Liver (tissue), 8 donors: ENCODE measurements at regions not wholly inside any gene's neighbourhood (a gene's known extent, or its start where the extent isn't known, plus 50 kb on each side); places are given as distances from the start of the nearest gene placed in this dataset.

Source experiments
- DNase-seq: peaks from one replicate; pipeline ENCODE4 v3.0.0-alpha.2; 2017; ENCODE audit warnings: low spot score
- H3K27ac ChIP-seq, 2 donors: one replicate each; pipeline ENCODE4 v1.7.0; 2013; ENCODE audit warnings: inconsistent platforms in 2 of 2, low read length in 2 of 2, control low read depth in 1 of 2, low read depth in 1 of 2, mild to moderate bottlenecking in 1 of 2
- H3K27me3 ChIP-seq, 4 donors: one replicate each; pipeline versions ENCODE4 v1.6.1 to v1.7.0; 2013; ENCODE audit warnings: low read length in 3 of 4, inconsistent platforms in 1 of 4, mild to moderate bottlenecking in 1 of 4, moderate library complexity in 1 of 4; ENCODE audit not compliant: control insufficient read depth in 4 of 4, insufficient read depth in 4 of 4
- H3K36me3 ChIP-seq, 4 donors: one replicate each; pipeline versions ENCODE4 v1.6.1 to v1.7.0; 2013; ENCODE audit warnings: low read length in 3 of 4, mild to moderate bottlenecking in 3 of 4, low read depth in 1 of 4, moderate library complexity in 1 of 4; ENCODE audit not compliant: control insufficient read depth in 4 of 4, insufficient read depth in 3 of 4
- H3K4me1 ChIP-seq, 4 donors: one replicate each; pipeline versions ENCODE4 v1.6.1 to v1.7.0; 2013; ENCODE audit warnings: low read length in 3 of 4, mild to moderate bottlenecking in 3 of 4, moderate library complexity in 1 of 4; ENCODE audit not compliant: control insufficient read depth in 4 of 4, insufficient read depth in 4 of 4
- H3K4me3 ChIP-seq, 3 donors: one replicate each; pipeline versions ENCODE4 v1.6.1 to v1.7.0; 2013; ENCODE audit warnings: low read length in 3 of 3, control low read depth in 1 of 3, low read depth in 1 of 3, mild to moderate bottlenecking in 1 of 3
- H3K9ac ChIP-seq, 2 donors: one replicate each; pipeline ENCODE4 v1.7.0; 2013; ENCODE audit warnings: low read length in 2 of 2, mild to moderate bottlenecking in 2 of 2, moderate library complexity in 2 of 2, control low read depth in 1 of 2, low read depth in 1 of 2
- H3K9me3 ChIP-seq, 4 donors: one replicate each; pipeline versions ENCODE4 v1.6.1 to v1.7.0; 2013; ENCODE audit warnings: low read length in 3 of 4; ENCODE audit not compliant: control insufficient read depth in 4 of 4
- CTCF ChIP-seq: fragments of 150-350 bp; IDR thresholded peaks from 2 replicates; pipeline ENCODE4 v1.5.1; 2017; ENCODE audit warnings: improper control_type of control experiment, low read depth, low read length; ENCODE audit not compliant: missing input control
- FOXA1 ChIP-seq: IDR thresholded peaks from 2 replicates; pipeline ENCODE4 v1.6.1; 2016; ENCODE audit warnings: antibody characterized with exemption
- GABPA ChIP-seq, 2 donors: IDR thresholded peaks in 1 of 2; conservative IDR thresholded peaks in 1 of 2; 2 replicates each; pipeline ENCODE4 v1.6.1; 2016; ENCODE audit warnings: antibody characterized with exemption in 2 of 2, mild to moderate bottlenecking in 1 of 2, moderate library complexity in 1 of 2
- JUND ChIP-seq, 2 donors: IDR thresholded peaks; 2 replicates each; pipeline ENCODE4 v1.6.1; 2016; ENCODE audit warnings: antibody characterized with exemption in 2 of 2
- NR2F2 ChIP-seq: IDR thresholded peaks from 2 replicates; pipeline ENCODE4 v1.6.1; 2016; ENCODE audit warnings: antibody characterized with exemption
- RAD21 ChIP-seq, 2 donors: IDR thresholded peaks; 2 replicates each; pipeline ENCODE4 v1.6.1; 2016; ENCODE audit warnings: antibody characterized with exemption in 2 of 2, mild to moderate bottlenecking in 2 of 2
- RXRA ChIP-seq, 2 donors: IDR thresholded peaks; 2 replicates each; pipeline ENCODE4 v1.6.1; 2017 to 2018; ENCODE audit warnings: antibody characterized with exemption in 2 of 2, mild to moderate bottlenecking in 1 of 2
- TAF1 ChIP-seq: conservative IDR thresholded peaks from 2 replicates; pipeline ENCODE4 v1.6.1; 2016; ENCODE audit warnings: antibody characterized with exemption, mild to moderate bottlenecking
- WGBS: extraction: QIAGEN DNeasy Blood & Tissue Kit; methylation state at CpG from one replicate; pipeline ENCODE4 v1.1.7; 2013; 5-methylcytosine and 5-hydroxymethylcytosine counted together
- TF ChIP-seq, protein P1 (sequence below): IDR thresholded peaks from 2 replicates; pipeline ENCODE4 v1.6.1; 2016; ENCODE audit warnings: antibody characterized with exemption
- TF ChIP-seq, protein P2 (sequence below): IDR thresholded peaks from 2 replicates; pipeline ENCODE4 v1.6.1; 2016; ENCODE audit warnings: antibody characterized with exemption
- donor health status: healthy.
- donor health status: healthy.
- donor health status: healthy.
- donor health status: healthy.
- donor health status: healthy.

- no peaks in the 10 kb centered on the region for H3K27me3 ChIP-seq
- H3K36me3 ChIP-seq, result no peaks in the 10 kb centered on the region
- no peak overlapping the region for H3K4me3 ChIP-seq
- H3K27ac ChIP-seq, result no peak overlapping the region
- H3K4me1 ChIP-seq, result peaks cover 7 to 27% (median 18%) of the 10 kb centered on the region in 4 donors
- DNase-seq, result no peak
- H3K9me3 ChIP-seq, result no peaks in the 10 kb centered on the region
- TF ChIP-seq, protein P1, sequence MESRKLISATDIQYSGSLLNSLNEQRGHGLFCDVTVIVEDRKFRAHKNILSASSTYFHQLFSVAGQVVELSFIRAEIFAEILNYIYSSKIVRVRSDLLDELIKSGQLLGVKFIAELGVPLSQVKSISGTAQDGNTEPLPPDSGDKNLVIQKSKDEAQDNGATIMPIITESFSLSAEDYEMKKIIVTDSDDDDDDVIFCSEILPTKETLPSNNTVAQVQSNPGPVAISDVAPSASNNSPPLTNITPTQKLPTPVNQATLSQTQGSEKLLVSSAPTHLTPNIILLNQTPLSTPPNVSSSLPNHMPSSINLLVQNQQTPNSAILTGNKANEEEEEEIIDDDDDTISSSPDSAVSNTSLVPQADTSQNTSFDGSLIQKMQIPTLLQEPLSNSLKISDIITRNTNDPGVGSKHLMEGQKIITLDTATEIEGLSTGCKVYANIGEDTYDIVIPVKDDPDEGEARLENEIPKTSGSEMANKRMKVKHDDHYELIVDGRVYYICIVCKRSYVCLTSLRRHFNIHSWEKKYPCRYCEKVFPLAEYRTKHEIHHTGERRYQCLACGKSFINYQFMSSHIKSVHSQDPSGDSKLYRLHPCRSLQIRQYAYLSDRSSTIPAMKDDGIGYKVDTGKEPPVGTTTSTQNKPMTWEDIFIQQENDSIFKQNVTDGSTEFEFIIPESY, result no peak
- no peak for TF ChIP-seq RAD21 (IDR thresholded peaks at IDR 0.05)
- TF ChIP-seq CTCF, result no peak
- TF ChIP-seq, protein P2, sequence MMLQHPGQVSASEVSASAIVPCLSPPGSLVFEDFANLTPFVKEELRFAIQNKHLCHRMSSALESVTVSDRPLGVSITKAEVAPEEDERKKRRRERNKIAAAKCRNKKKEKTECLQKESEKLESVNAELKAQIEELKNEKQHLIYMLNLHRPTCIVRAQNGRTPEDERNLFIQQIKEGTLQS, result no peak
- no peak for TF ChIP-seq NR2F2
- no peak for TF ChIP-seq RXRA (IDR thresholded peaks at IDR 0.05)
- no peak for TF ChIP-seq JUND (IDR thresholded peaks at IDR 0.05)
- no peak for TF ChIP-seq TAF1
- no peak overlapping the region for H3K9ac ChIP-seq
- 87% methylated on average over 5 of the region's 5 CpGs for WGBS
Observed at GRCh38 chr15:70190965-70191364, 93.2 kb upstream of the TLE3 start.

DNA sequence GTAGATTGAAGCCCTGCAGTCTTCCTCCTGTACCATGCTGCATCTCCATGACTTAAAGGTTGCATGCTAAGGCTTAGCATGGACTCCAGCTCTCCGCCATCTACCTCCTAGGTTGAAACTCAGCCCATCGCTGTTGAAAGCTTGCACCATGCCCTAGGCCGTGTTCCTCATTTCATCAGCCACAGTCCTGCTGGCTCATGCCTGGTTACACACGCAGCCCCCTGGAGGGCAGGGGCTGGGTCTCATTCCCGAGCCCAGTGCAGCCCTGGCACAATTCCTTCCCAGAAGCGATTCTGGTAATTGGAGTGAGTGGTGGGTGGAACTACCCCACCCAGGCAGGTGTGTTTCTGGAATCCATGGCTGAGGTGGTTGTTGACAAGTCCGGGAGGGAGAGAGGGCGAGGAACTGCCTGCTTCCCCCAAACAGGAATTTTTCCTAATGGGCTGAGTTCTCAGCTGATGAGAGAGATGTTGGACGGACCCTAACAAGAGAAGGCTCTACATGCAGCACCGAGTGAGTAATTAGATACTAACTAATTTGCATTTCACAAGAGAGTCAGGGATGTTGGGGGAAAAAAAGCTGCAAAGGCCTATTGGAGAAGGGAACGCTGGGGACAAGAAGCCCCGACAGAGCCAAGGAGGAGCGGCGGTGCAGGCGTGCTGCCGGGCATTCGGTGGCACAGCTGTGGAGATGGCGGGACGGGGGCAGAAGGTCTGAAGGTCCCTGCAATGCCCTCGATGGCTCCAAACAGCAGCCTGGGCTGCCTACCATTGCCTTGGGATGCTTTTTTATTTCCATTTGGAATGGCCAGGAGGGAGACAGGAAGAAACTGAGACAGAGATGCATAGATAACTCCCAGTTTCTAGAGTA, 92.3 kb upstream of the TLE3 start:
- Histone ChIP-seq H3K27ac (no peak overlapping the region), H3K9me3 (no peaks in the 10 kb centered on the region), H3K36me3 (no peaks in the 10 kb centered on the region), H3K27me3 (no peaks in the 10 kb centered on the region), H3K4me3 (no peak overlapping the region), H3K9ac (no peak overlapping the region), H3K4me1 (peaks cover 0 to 18% (median 11%) of the 10 kb centered on the region in 4 donors)
- 94% methylated on average over 20 of the region's 20 CpGs for WGBS
- TF ChIP-seq GABPA (IDR thresholded peaks at IDR 0.05 in 1 of 2, conservative IDR thresholded peaks at IDR 0.05 in 1 of 2), result no peak
- TF ChIP-seq, protein P1, result no peak
- TF ChIP-seq FOXA1, result no peak
- no peak for DNase-seq
